Thyroid gland (tissue), 4 donors: ENCODE measurements at regions not wholly inside any gene's neighbourhood (a gene's known extent, or its start where the extent isn't known, plus 50 kb on each side); places are given as distances from the start of the nearest gene placed in this dataset.

Source experiments
- CTCF ChIP-seq, 6 experiments: fragments of 200-600 bp in 3 of 6; fragments of 450-650 bp in 3 of 6; sonication (generic) in 3 of 6; IDR thresholded peaks; one replicate each; pipeline ENCODE4 v1.5.1; 2016 to 2019; ENCODE audit warnings: antibody characterized with exemption in 6 of 6, mild to moderate bottlenecking in 2 of 6, inconsistent platforms in 1 of 6, moderate library complexity in 1 of 6
- POLR2A ChIP-seq, 2 donors: fragments of 450-650 bp; IDR thresholded peaks; one replicate each; pipeline ENCODE4 v1.6.1; 2017; ENCODE audit warnings: antibody characterized with exemption in 2 of 2, mild to moderate bottlenecking in 2 of 2, moderate library complexity in 1 of 2

- TF ChIP-seq POLR2A (IDR thresholded peaks at IDR 0.05) (no peak), CTCF (IDR thresholded peaks at IDR 0.05) (no peak)
Observed at GRCh38 chr3:162774613-162775100, 1278.0 kb downstream of the OTOL1 start.
